ENCODE measurements at regions not wholly inside any gene's neighbourhood (a gene's known extent, or its start where the extent isn't known, plus 50 kb on each side); places are given as distances from the start of the nearest gene placed in this dataset.

DNA sequence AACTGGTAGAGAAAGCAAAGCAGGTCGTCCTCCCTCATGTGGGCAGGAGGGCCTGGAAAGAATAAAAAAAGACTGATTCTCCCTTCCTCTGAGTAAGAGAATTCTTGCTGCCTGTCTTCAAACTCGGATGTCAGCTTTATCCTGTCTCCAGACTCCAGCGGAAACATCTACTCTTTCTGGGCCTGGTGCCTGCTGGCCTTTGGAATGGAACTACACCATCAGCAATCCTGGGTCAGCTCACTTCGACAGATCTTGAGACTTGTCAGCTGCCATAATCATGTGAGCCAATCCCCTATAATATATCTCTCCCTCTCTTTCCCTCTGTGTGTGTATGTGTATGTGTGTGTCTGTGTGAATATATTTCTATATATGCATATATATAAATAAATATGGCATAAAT lies 411.0 kb upstream of the DPP6 start:
- Histone ChIP-seq H3K9me3 (ENCODE audit: control insufficient read depth, insufficient read depth, low read depth, low read length) (no peaks in the 10 kb centered on the region), H3K4me1 (ENCODE audit: control insufficient read depth, insufficient read depth, low read length) (no peaks in the 10 kb centered on the region), H3K27ac (ENCODE audit: extremely low read depth, low read depth, low read length) (no peak overlapping the region), H3K36me3 (ENCODE audit: control insufficient read depth in 2 of 2, insufficient read depth in 1 of 2, low read length in 2 of 2) (no peaks in the 10 kb centered on the region), H3K4me3 (ENCODE audit: low read depth, low read length) (no peak overlapping the region)
- ChIA-PET POLR2A (no interaction called here), CTCF (no interaction called here)
- no peak for TF ChIP-seq SP7 (tag by site-specific recombination; IDR thresholded peaks at IDR 0.05)

DNA sequence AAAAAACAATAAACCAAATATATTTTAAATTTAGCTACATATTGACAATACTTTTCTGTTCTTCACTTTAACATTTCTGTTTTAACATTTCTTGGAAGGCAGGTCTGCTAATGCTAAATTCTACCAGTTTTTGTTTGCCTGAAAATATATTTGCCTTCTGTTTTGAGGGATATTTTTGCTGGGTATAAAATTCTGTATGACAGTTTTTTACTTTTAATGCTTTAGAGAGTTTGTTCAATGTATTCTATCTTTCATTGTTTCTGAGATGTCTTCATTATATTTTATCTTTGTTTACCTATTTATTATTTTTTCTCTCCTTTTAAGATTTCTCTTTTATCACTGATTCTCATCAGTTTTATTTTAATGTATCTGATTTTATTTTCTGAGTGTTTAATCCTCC lies 409.2 kb upstream of the DPP6 start:
- H3K9me3 ChIP-seq (ENCODE audit: control insufficient read depth, insufficient read depth, low read depth, low read length), result no peaks in the 10 kb centered on the region
- H3K27ac ChIP-seq (ENCODE audit: extremely low read depth, low read depth, low read length), result no peak overlapping the region
- H3K36me3 ChIP-seq (ENCODE audit: control insufficient read depth in 2 of 2, insufficient read depth in 1 of 2, low read length in 2 of 2), result no peaks in the 10 kb centered on the region
- H3K4me1 ChIP-seq (ENCODE audit: control insufficient read depth, insufficient read depth, low read length), result no peaks in the 10 kb centered on the region
- POLR2A ChIA-PET, result no interaction called here
- CTCF ChIA-PET, result no interaction called here
- H3K4me3 ChIP-seq (ENCODE audit: low read depth, low read length), result no peak overlapping the region
- TF ChIP-seq ZNF558 (tag by site-specific recombination; IDR thresholded peaks at IDR 0.05) (no peak), ZNF600 (tag by site-specific recombination; IDR thresholded peaks at IDR 0.05) (no peak), CTCF (tag by site-specific recombination; IDR thresholded peaks at IDR 0.05) (no peak), BCL6B (tag by site-specific recombination; IDR thresholded peaks at IDR 0.05) (no peak), ZNF114 (tag by site-specific recombination; IDR thresholded peaks at IDR 0.05) (no peak), ZNF19 (tag by site-specific recombination; IDR thresholded peaks at IDR 0.05; ENCODE audit: low read depth) (no peak), ZNF510 (tag by site-specific recombination; IDR thresholded peaks at IDR 0.05; ENCODE audit: insufficient replicate concordance) (no peak), WT1 (tag by site-specific recombination; IDR thresholded peaks at IDR 0.05) (no peak), ZNF747 (tag by site-specific recombination; IDR thresholded peaks at IDR 0.05) (no peak), PRDM2 (tag by site-specific recombination; IDR thresholded peaks at IDR 0.05; ENCODE audit: borderline replicate concordance) (no peak), ZBTB10 (tag by site-specific recombination; IDR thresholded peaks at IDR 0.05) (no peak), ZNF488 (tag by site-specific recombination; IDR thresholded peaks at IDR 0.05) (no peak), ZNF561 (tag by site-specific recombination; IDR thresholded peaks at IDR 0.05; ENCODE audit: borderline replicate concordance) (no peak)
- TF ChIP-seq, protein P1, sequence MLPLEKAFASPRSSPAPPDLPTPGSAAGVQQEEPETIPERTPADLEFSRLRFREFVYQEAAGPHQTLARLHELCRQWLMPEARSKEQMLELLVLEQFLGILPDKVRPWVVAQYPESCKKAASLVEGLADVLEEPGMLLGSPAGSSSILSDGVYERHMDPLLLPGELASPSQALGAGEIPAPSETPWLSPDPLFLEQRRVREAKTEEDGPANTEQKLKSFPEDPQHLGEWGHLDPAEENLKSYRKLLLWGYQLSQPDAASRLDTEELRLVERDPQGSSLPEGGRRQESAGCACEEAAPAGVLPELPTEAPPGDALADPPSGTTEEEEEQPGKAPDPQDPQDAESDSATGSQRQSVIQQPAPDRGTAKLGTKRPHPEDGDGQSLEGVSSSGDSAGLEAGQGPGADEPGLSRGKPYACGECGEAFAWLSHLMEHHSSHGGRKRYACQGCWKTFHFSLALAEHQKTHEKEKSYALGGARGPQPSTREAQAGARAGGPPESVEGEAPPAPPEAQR (tag by site-specific recombination; IDR thresholded peaks at IDR 0.05), result no peak
- TF ChIP-seq, protein P2, sequence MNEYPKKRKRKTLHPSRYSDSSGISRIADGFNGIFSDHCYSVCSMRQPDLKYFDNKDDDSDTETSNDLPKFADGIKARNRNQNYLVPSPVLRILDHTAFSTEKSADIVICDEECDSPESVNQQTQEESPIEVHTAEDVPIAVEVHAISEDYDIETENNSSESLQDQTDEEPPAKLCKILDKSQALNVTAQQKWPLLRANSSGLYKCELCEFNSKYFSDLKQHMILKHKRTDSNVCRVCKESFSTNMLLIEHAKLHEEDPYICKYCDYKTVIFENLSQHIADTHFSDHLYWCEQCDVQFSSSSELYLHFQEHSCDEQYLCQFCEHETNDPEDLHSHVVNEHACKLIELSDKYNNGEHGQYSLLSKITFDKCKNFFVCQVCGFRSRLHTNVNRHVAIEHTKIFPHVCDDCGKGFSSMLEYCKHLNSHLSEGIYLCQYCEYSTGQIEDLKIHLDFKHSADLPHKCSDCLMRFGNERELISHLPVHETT (tag by site-specific recombination; IDR thresholded peaks at IDR 0.05), result no peak
- TF ChIP-seq, protein P3, sequence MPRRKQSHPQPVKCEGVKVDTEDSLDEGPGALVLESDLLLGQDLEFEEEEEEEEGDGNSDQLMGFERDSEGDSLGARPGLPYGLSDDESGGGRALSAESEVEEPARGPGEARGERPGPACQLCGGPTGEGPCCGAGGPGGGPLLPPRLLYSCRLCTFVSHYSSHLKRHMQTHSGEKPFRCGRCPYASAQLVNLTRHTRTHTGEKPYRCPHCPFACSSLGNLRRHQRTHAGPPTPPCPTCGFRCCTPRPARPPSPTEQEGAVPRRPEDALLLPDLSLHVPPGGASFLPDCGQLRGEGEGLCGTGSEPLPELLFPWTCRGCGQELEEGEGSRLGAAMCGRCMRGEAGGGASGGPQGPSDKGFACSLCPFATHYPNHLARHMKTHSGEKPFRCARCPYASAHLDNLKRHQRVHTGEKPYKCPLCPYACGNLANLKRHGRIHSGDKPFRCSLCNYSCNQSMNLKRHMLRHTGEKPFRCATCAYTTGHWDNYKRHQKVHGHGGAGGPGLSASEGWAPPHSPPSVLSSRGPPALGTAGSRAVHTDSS (tag by site-specific recombination; IDR thresholded peaks at IDR 0.05), result no peak
